ENCODE measurements at regions not wholly inside any gene's neighbourhood (a gene's known extent, or its start where the extent isn't known, plus 50 kb on each side); places are given as distances from the start of the nearest gene placed in this dataset.

DNA sequence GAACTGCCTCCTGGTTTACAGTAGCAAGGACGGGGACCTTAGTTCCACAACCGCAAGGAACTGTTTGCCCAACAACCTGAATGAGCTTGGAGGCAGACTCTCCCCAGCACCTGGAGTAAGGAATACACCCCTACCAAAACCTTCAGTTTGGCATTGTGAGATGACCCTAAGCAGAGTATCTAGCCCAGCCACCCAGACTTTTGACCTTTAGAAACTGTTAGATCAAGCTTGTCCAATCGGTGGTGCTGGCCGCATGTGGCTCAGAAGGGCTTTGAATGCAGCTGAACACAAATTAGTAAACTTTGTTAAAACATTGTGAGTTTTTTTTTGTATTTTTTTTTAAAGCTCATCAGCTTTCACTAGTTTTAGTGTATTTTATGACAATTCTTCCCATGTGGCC, 86.9 kb upstream of the C9orf72 start:
- no peak overlapping the region for H3K27ac ChIP-seq (ENCODE audit: low read depth, low read length, poor library complexity, severe bottlenecking)
- H2AFZ ChIP-seq (ENCODE audit: low read length), result no peak overlapping the region
- H4K20me1 ChIP-seq (ENCODE audit: insufficient read depth, low read length), result no peaks in the 10 kb centered on the region
- no peak overlapping the region for H3K4me2 ChIP-seq (ENCODE audit: low read length)
- no peaks in the 10 kb centered on the region for H3F3A ChIP-seq (ENCODE audit: insufficient read depth, low read length)
- no peaks in the 10 kb centered on the region for H3K36me3 ChIP-seq (ENCODE audit: insufficient read depth, low read length)
- no peaks in the 10 kb centered on the region for H3K79me2 ChIP-seq (ENCODE audit: insufficient read depth, low read length)
- no peak for TF ChIP-seq EZH2 (IDR thresholded peaks at IDR 0.05; ENCODE audit: borderline replicate concordance, low read length)
- H3K4me1 ChIP-seq (ENCODE audit: insufficient read depth, low read length, severe bottlenecking), result no peaks in the 10 kb centered on the region
- H3K27me3 ChIP-seq (ENCODE audit: insufficient read depth, low read length), result no peaks in the 10 kb centered on the region
- no peaks in the 10 kb centered on the region for H3K9me3 ChIP-seq (ENCODE audit: low read length)
- no peaks in the 10 kb centered on the region for H3K9me2 ChIP-seq (ENCODE audit: low read depth, low read length)
- no peak overlapping the region for H3K9ac ChIP-seq (ENCODE audit: low read length)
- H3K4me3 ChIP-seq (ENCODE audit: low read depth, low read length, poor library complexity, severe bottlenecking), result no peak overlapping the region

DNA sequence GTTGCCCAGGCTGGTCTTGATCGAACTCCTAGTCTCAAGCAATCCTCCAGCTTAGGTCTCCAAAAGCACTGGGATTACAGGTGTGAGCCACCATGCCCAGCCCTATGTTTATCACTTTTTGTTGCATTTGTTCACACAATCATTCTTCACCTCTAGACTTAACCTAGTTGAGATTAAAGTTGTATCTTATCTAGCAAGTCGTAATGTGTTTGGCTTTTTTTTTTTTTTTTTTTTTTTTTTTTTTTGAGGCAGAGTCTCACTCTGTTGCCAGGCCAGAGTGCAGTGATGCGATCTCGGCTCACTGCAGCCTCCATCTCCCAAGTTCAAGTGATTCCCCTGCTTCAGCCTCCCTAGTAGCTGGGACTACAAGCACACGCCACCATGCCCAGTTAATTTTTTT, 90.2 kb upstream of the C9orf72 start:
- Histone ChIP-seq H3F3A (ENCODE audit: insufficient read depth, low read length) (no peaks in the 10 kb centered on the region), H3K27me3 (ENCODE audit: insufficient read depth, low read length) (no peaks in the 10 kb centered on the region)
- no peak for TF ChIP-seq CTCF (IDR thresholded peaks at IDR 0.05; ENCODE audit: low read length)
- TF ChIP-seq EZH2 (IDR thresholded peaks at IDR 0.05; ENCODE audit: borderline replicate concordance, low read length), result no peak

GRCh38 chr9:27664121-27664779, 91.0 kb upstream of the C9orf72 start:
- Histone ChIP-seq H3K9me2 (ENCODE audit: low read depth, low read length) (no peaks in the 10 kb centered on the region), H3K4me2 (ENCODE audit: low read length) (no peak overlapping the region), H3K4me3 (ENCODE audit: low read depth, low read length, poor library complexity, severe bottlenecking) (no peak overlapping the region), H3K79me2 (ENCODE audit: insufficient read depth, low read length) (no peaks in the 10 kb centered on the region), H3K9me3 (ENCODE audit: low read length) (no peaks in the 10 kb centered on the region), H3K27me3 (ENCODE audit: insufficient read depth, low read length) (no peaks in the 10 kb centered on the region), H2AFZ (ENCODE audit: low read length) (no peak overlapping the region), H3F3A (ENCODE audit: insufficient read depth, low read length) (no peaks in the 10 kb centered on the region), H3K4me1 (ENCODE audit: insufficient read depth, low read length, severe bottlenecking) (no peaks in the 10 kb centered on the region), H4K20me1 (ENCODE audit: insufficient read depth, low read length) (no peaks in the 10 kb centered on the region), H3K36me3 (ENCODE audit: insufficient read depth, low read length) (no peaks in the 10 kb centered on the region), H3K9ac (ENCODE audit: low read length) (no peak overlapping the region), H3K27ac (ENCODE audit: low read depth, low read length, poor library complexity, severe bottlenecking) (no peak overlapping the region)
- TF ChIP-seq EZH2 (IDR thresholded peaks at IDR 0.05; ENCODE audit: borderline replicate concordance, low read length) (no peak), CTCF (IDR thresholded peaks at IDR 0.05; ENCODE audit: low read length) (no peak)

More for the DNA sequence above, 90.2 kb upstream of the C9orf72 start:
- no peaks in the 10 kb centered on the region for H3K9me3 ChIP-seq (ENCODE audit: low read length)
- no peaks in the 10 kb centered on the region for H3K9me2 ChIP-seq (ENCODE audit: low read depth, low read length)
- no peaks in the 10 kb centered on the region for H3K36me3 ChIP-seq (ENCODE audit: insufficient read depth, low read length)
- H3K4me1 ChIP-seq (ENCODE audit: insufficient read depth, low read length, severe bottlenecking), result no peaks in the 10 kb centered on the region
- H3K4me2 ChIP-seq (ENCODE audit: low read length), result no peak overlapping the region
- H4K20me1 ChIP-seq (ENCODE audit: insufficient read depth, low read length), result no peaks in the 10 kb centered on the region
- H3K79me2 ChIP-seq (ENCODE audit: insufficient read depth, low read length), result no peaks in the 10 kb centered on the region
- H2AFZ ChIP-seq (ENCODE audit: low read length), result no peak overlapping the region
- H3K4me3 ChIP-seq (ENCODE audit: low read depth, low read length, poor library complexity, severe bottlenecking), result no peak overlapping the region
- no peak overlapping the region for H3K9ac ChIP-seq (ENCODE audit: low read length)
- H3K27ac ChIP-seq (ENCODE audit: low read depth, low read length, poor library complexity, severe bottlenecking), result no peak overlapping the region

DNA sequence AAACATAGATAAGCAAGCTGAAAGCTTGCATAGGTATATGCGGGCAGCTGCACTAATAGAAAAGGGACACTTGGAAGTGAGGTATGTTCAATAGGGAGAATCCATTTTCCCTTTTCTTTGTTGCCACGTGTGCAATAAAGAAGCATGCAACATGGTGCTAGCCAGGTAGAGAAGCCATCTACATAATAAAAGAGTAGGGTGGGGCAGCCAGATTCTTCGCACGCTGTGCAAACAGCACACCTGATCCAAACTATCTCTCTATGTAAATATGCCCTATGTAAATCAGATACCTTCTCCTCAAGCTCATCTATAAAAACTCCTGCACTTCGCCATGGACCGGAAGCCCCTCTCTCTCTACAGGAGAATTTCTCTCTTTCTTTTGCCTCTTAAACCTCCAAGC, 91.9 kb upstream of the C9orf72 start:
- Histone ChIP-seq H2AFZ (ENCODE audit: low read length) (no peak overlapping the region), H3K27me3 (ENCODE audit: insufficient read depth, low read length) (no peaks in the 10 kb centered on the region), H4K20me1 (ENCODE audit: insufficient read depth, low read length) (no peaks in the 10 kb centered on the region), H3K9me2 (ENCODE audit: low read depth, low read length) (no peaks in the 10 kb centered on the region), H3K36me3 (ENCODE audit: insufficient read depth, low read length) (no peaks in the 10 kb centered on the region), H3K9me3 (ENCODE audit: low read length) (no peaks in the 10 kb centered on the region), H3K27ac (ENCODE audit: low read depth, low read length, poor library complexity, severe bottlenecking) (no peak overlapping the region), H3K79me2 (ENCODE audit: insufficient read depth, low read length) (no peaks in the 10 kb centered on the region), H3F3A (ENCODE audit: insufficient read depth, low read length) (no peaks in the 10 kb centered on the region), H3K4me2 (ENCODE audit: low read length) (no peak overlapping the region), H3K9ac (ENCODE audit: low read length) (no peak overlapping the region), H3K4me1 (ENCODE audit: insufficient read depth, low read length, severe bottlenecking) (no peaks in the 10 kb centered on the region), H3K4me3 (ENCODE audit: low read depth, low read length, poor library complexity, severe bottlenecking) (no peak overlapping the region)
- no peak for TF ChIP-seq CTCF (IDR thresholded peaks at IDR 0.05; ENCODE audit: low read length)
- TF ChIP-seq EZH2 (IDR thresholded peaks at IDR 0.05; ENCODE audit: borderline replicate concordance, low read length), result no peak
